Heart right ventricle (tissue), 16 donors: ENCODE measurements at regions not wholly inside any gene's neighbourhood (a gene's known extent, or its start where the extent isn't known, plus 50 kb on each side); places are given as distances from the start of the nearest gene placed in this dataset.

Experiments
- ATAC-seq, 8 donors: fragments of 200-7000 bp; cut with Tn5 transposase; one replicate each; pipeline ENCODE4 v1.9.1; 2020; ENCODE audit warnings: mild to moderate bottlenecking in 8 of 8, moderate library complexity in 8 of 8, moderate number of reproducible peaks in 1 of 8
- DNase-seq, 2 donors: peaks; one replicate each; pipeline ENCODE4 v3.0.0-alpha.2; 2020
- H3K27ac ChIP-seq, 10 donors: fragments of 200-600 bp; sonication (generic) in 2 of 10; one replicate each; pipeline versions ENCODE4 v1.5.0 to v1.8.0; 2020 to 2022; ENCODE audit warnings: mild to moderate bottlenecking in 3 of 10
- H3K27me3 ChIP-seq, 7 donors: fragments of 200-600 bp; one replicate each; pipeline ENCODE4 v1.8.0; 2021 to 2022; ENCODE audit warnings: mild to moderate bottlenecking in 2 of 7
- H3K36me3 ChIP-seq, 9 donors: fragments of 200-600 bp; sonication (generic) in 1 of 9; one replicate each; pipeline versions ENCODE4 v1.5.0 to v1.8.0; 2020 to 2022; ENCODE audit warnings: mild to moderate bottlenecking in 2 of 9
- H3K4me1 ChIP-seq, 9 donors: fragments of 200-600 bp; sonication (generic) in 1 of 9; one replicate each; pipeline versions ENCODE4 v1.5.0 to v1.8.0; 2020 to 2022; ENCODE audit warnings: mild to moderate bottlenecking in 4 of 9
- H3K4me3 ChIP-seq, 10 donors: fragments of 200-600 bp; sonication (generic) in 2 of 10; one replicate each; pipeline versions ENCODE4 v1.5.0 to v1.8.0; 2020 to 2022; ENCODE audit warnings: mild to moderate bottlenecking in 7 of 10, moderate library complexity in 2 of 10
- H3K9me3 ChIP-seq, 11 donors: fragments of 200-600 bp in 10 of 11; sonication (generic) in 2 of 11; one replicate each; pipeline versions ENCODE4 v1.5.0 to v1.8.0; 2013 to 2022; ENCODE audit warnings: mild to moderate bottlenecking in 2 of 11, control low read depth in 1 of 11, moderate library complexity in 1 of 11
- CTCF ChIP-seq, 9 donors: fragments of 200-600 bp; sonication (generic) in 2 of 9; IDR thresholded peaks; one replicate each; pipeline versions ENCODE4 v1.5.0 to v1.8.0; 2021 to 2022; ENCODE audit warnings: antibody characterized with exemption in 9 of 9, mild to moderate bottlenecking in 5 of 9, moderate library complexity in 1 of 9
- WGBS, 2 donors: extraction: QIAGEN DNeasy Blood & Tissue Kit; methylation state at CpG; one replicate each; pipeline ENCODE4 v1.1.7; 2013; ENCODE audit warnings: inconsistent platforms in 1 of 2; 5-methylcytosine and 5-hydroxymethylcytosine counted together
- intact Hi-C, 10 donors: fragments of 100-400 bp; cut with DNase I; formaldehyde crosslinking; loops; one replicate each; pipeline versions ENCODE4 v1.11.1 to v1.14.2; 2022
- donor health status: Arrhythmogenic right ventricular cardiomyopathy.
- donor health status: ischemic (EF 13 %, LVEDD 7.1; RV severe dilation, severe dysfunction).
- donor health status: healthy with polysubstance abuse.
- donor health status: DM: no; HTN: yes; CAD: no.
- donor health status: DM: no; HTN: no; CAD: no.
- donor health status: ischemic (EF 25% LVEDD 6.9; RV normal size, moderate dysfunction).
- donor health status: ischemic (EF 25% LVEDD 5.7; RV mildly dilated, moderate dysfunction).
- donor health status: healthy.
- donor health status: DM: yes; HTN: yes; CAD: no.
- donor health status: Ischemic cardiomyopathy.
- donor health status: ischemic (EF 35%, LVEDD 5.7; RV mildly dilated, moderate dysfunction).
- donor health status: nonischemic (EF 11% LVEDD 7.7; RV severe dilation, severe dysfunction).
- donor health status: DM: yes; HTN: yes; CAD: no.
- donor health status: PGD.
- donor health status: ischemic (EF 29% LVEDD 5.4; RV normal size, mild dysfunction).
- donor health status: nonischemic (EF 23%, LVEDD 6.1; RV moderate dilation, normal function).

DNA sequence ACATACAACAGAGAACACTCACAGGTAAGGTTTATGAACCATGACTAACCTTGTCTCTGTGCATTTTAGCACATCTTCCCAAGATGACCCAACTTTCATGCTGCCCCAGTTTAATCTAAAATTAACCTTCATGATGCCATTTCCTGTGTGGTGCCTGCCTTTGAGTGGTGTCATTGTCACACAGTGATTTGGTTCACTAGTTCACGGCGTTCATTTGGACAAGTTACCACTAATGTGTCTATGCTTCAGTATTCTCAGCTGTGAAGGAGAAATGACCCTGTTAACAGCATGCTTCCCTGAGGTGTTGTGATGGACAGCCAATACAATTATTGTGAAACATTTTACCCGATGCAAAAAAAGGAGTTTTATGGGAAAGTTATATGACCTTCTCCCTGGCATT lies 693.1 kb downstream of the RWDD3 start:
- Histone ChIP-seq H3K4me1 (no peaks in the 10 kb centered on the region), H3K27me3 (no peaks in the 10 kb centered on the region), H3K9me3 (peaks cover 0 to 7% (median 0%) of the 10 kb centered on the region in 11 donors), H3K36me3 (no peaks in the 10 kb centered on the region), H3K4me3 (no peak overlapping the region), H3K27ac (no peak overlapping the region)
- WGBS, 2 donors = 74 to 79% methylated on average over 3 of the region's 3 CpGs
- TF ChIP-seq CTCF (IDR thresholded peaks at IDR 0.05) = no peak
- DNase-seq (no peak), ATAC-seq (no peak)
- intact Hi-C loops = no loop called here

- TF ChIP-seq CTCF (IDR thresholded peaks at IDR 0.05) = no peak
- no peak for ATAC-seq
- Histone ChIP-seq H3K27ac (no peak overlapping the region), H3K4me1 (no peaks in the 10 kb centered on the region), H3K9me3 (no peaks in the 10 kb centered on the region), H3K27me3 (peaks cover 0 to 3% (median 0%) of the 10 kb centered on the region in 7 donors), H3K4me3 (no peak overlapping the region), H3K36me3 (no peaks in the 10 kb centered on the region)
- intact Hi-C loops = no loop called here
- DNase-seq = no peak
- 44 to 56% methylated on average over 1 of the region's 1 CpG for WGBS, 2 donors
Measured at GRCh38 chr1:95935719-95936118, 701.7 kb downstream of the RWDD3 start.

DNA sequence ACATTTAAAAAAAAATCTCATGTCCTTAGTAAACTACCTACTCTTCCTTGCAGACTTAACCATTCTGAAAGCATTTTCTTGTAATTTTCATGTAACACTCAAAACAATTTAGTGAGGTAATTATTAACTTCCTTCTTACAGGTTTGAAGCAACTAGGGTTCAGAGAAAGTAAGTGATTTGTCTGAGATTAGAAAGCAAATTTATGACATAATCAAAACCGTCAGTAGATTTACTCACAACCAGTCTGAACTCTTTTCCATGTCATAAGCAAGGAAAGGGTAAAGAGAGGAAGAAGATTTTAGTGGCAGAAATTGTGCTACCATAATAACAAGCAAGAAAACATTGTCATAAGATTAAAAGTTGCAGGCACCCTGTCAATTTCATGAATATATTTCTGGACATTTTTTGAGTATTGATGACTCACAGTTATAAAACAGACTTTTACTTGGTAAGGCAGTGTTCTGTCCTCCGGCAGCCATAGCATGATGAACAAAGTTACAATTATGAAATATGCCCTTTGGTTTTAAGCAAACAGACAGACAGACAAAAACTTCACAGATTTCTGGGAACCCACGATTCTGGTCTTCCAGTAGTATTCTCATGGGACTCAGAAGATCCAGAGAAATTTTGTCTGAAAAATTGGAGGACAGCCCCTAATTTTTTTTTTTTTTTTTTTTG lies 707.2 kb downstream of the RWDD3 start:
- no peaks in the 10 kb centered on the region for H3K36me3 ChIP-seq
- DNase-seq (no peak), ATAC-seq (no peak)
- peaks cover 0 to 3% (median 0%) of the 10 kb centered on the region in 7 donors for H3K27me3 ChIP-seq
- H3K27ac ChIP-seq = no peak overlapping the region
- peaks cover 0 to 3% (median 0%) of the 10 kb centered on the region in 11 donors for H3K9me3 ChIP-seq
- no peak overlapping the region for H3K4me3 ChIP-seq
- WGBS, 2 donors = 72 to 77% methylated on average over 3 of the region's 3 CpGs
- H3K4me1 ChIP-seq = no peaks in the 10 kb centered on the region
- no peak for TF ChIP-seq CTCF (IDR thresholded peaks at IDR 0.05)
- intact Hi-C loops = no loop called here

DNA sequence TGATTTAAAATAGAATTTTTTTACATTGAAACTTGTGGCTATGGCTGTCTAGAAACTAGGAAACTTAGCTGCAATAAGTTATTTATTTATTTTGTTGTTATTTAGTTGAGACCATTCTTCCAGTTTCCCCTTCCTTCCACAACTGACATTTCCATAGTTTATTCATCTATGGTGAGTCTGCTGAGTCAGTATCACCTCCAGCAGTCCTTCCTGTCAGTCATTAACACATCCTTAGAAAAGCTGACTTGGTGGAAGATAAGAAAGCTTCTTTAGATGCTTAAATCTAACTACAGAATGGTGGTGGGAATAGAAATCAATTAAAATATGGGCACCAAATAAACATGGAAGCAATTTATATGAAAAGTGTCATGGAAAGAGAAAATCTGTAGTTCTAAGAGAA lies 714.0 kb downstream of the RWDD3 start:
- no peak for ATAC-seq
- H3K4me1 ChIP-seq = no peaks in the 10 kb centered on the region

More for the DNA sequence above, 714.0 kb downstream of the RWDD3 start:
- Histone ChIP-seq H3K36me3 (no peaks in the 10 kb centered on the region), H3K27ac (no peak overlapping the region), H3K4me3 (no peak overlapping the region), H3K9me3 (no peaks in the 10 kb centered on the region), H3K27me3 (no peaks in the 10 kb centered on the region)
- DNase-seq = no peak
- intact Hi-C loops = no loop called here
- no peak for TF ChIP-seq CTCF (IDR thresholded peaks at IDR 0.05)
